ENCODE measurements at regions not wholly inside any gene's neighbourhood (a gene's known extent, or its start where the extent isn't known, plus 50 kb on each side); places are given as distances from the start of the nearest gene placed in this dataset.

GRCh38 chr2:82526277-82526676, 1932.8 kb downstream of the SUCLG1 start:
- TF ChIP-seq CTCF (conservative IDR thresholded peaks at IDR 0.05 in 1 of 2, IDR thresholded peaks at IDR 0.05 in 1 of 2; ENCODE audit: low read depth in 1 of 2, low read length in 2 of 2) (no peak), EZH2 (IDR thresholded peaks at IDR 0.05; ENCODE audit: low read length, missing control alignments) (no peak)

All from fibroblast of lung (primary cell).